SK-N-MC (cell line): ENCODE measurements at regions not wholly inside any gene's neighbourhood (a gene's known extent, or its start where the extent isn't known, plus 50 kb on each side); places are given as distances from the start of the nearest gene placed in this dataset.

Source experiments
- EZH2 ChIP-seq: fragments of 200-600 bp; sonication (generic); IDR thresholded peaks from one replicate; pipeline ENCODE4 v1.6.1; 2017; ENCODE audit warnings: antibody characterized with exemption
- FOXP2 ChIP-seq: optimal IDR thresholded peaks from 2 replicates; pipeline ENCODE3; 2011; ENCODE audit warnings: mild to moderate bottlenecking, moderate library complexity; ENCODE audit not compliant: insufficient read depth; ENCODE audit errors: extremely low read length, control extremely low read depth
- POLR2AphosphoS5 ChIP-seq: IDR thresholded peaks from 2 replicates; pipeline ENCODE4 v1.6.1; 2012; ENCODE audit warnings: mild to moderate bottlenecking, low read depth, low read length, borderline replicate concordance

GRCh38 chr3:145246291-145246690 is 914.7 kb downstream of the PLOD2 start:
- no peak; the same call in 1 of the 2 replicates for TF ChIP-seq POLR2AphosphoS5
- TF ChIP-seq EZH2, result no peak
- TF ChIP-seq FOXP2, result no peak
